NCI-H1092 (cell line): ENCODE measurements at regions not wholly inside any gene's neighbourhood (a gene's known extent, or its start where the extent isn't known, plus 50 kb on each side); places are given as distances from the start of the nearest gene placed in this dataset.
A peak's percentile ranks its signal among the peaks of the same experiment; 100 is the strongest.
"Not testable (repeated sequence)": the region's sequence is repeated elsewhere in the genome, so short reads cannot be mapped to it uniquely, and the experiment has no call there.

Experiments
- DNase-seq: peaks from one replicate; lab custom pipeline; 2025; lab: John Stamatoyannopoulos, UW

GRCh38 chr15:44817797-44818196, 81.5 kb downstream of the TRIM69 start:
- not testable (repeated sequence) for DNase-seq

GRCh38 chr15:44819331-44819987, 83.1 kb downstream of the TRIM69 start:
- DNase-seq = peak; percentile 72

GRCh38 chr15:44820535-44820934, 84.2 kb downstream of the TRIM69 start:
- DNase-seq = not testable (repeated sequence)

- not testable (repeated sequence) for DNase-seq
Measured at GRCh38 chr15:44820967-44821366, 84.6 kb downstream of the TRIM69 start.

GRCh38 chr15:44824277-44825145, 88.2 kb downstream of the TRIM69 start:
- not testable (repeated sequence) for DNase-seq

- DNase-seq = not testable (repeated sequence)
Measured at GRCh38 chr15:44826583-44826982, 90.3 kb downstream of the TRIM69 start.

GRCh38 chr15:44828229-44828914, 92.0 kb downstream of the TRIM69 start:
- not testable (repeated sequence) for DNase-seq

- not testable (repeated sequence) for DNase-seq
Measured at GRCh38 chr15:44829150-44829549, 92.8 kb downstream of the TRIM69 start.

- not testable (repeated sequence) for DNase-seq
Measured at GRCh38 chr15:44830692-44831408, 94.5 kb downstream of the TRIM69 start.

- DNase-seq = not testable (repeated sequence)
Measured at GRCh38 chr15:44831409-44831741, 95.0 kb downstream of the TRIM69 start.

- not testable (repeated sequence) for DNase-seq
Measured at GRCh38 chr15:44832133-44832532, 95.8 kb downstream of the TRIM69 start.

GRCh38 chr15:44833081-44833480, 96.8 kb downstream of the TRIM69 start:
- not testable (repeated sequence) for DNase-seq

- not testable (repeated sequence) for DNase-seq
Measured at GRCh38 chr15:44833761-44834160, 97.4 kb downstream of the TRIM69 start.

GRCh38 chr15:44835082-44835481, 98.8 kb downstream of the TRIM69 start:
- not testable (repeated sequence) for DNase-seq

- DNase-seq = no peak
Measured at GRCh38 chr15:44836094-44836493, 99.8 kb downstream of the TRIM69 start.

- not testable (repeated sequence) for DNase-seq
Measured at GRCh38 chr15:44838929-44839328, 102.6 kb downstream of the TRIM69 start.

GRCh38 chr15:44841762-44842161, 105.4 kb downstream of the TRIM69 start:
- not testable (repeated sequence) for DNase-seq

- DNase-seq = not testable (repeated sequence)
Measured at GRCh38 chr15:44842883-44843282, 106.6 kb downstream of the TRIM69 start.

- not testable (repeated sequence) for DNase-seq
Measured at GRCh38 chr15:44844936-44845335, 108.6 kb downstream of the TRIM69 start.

GRCh38 chr15:44846156-44846555, 109.8 kb downstream of the TRIM69 start:
- not testable (repeated sequence) for DNase-seq

- DNase-seq = not testable (repeated sequence)
Measured at GRCh38 chr15:44847555-44847954, 108.9 kb upstream of the TERB2 start.

GRCh38 chr15:44848859-44849258, 107.6 kb upstream of the TERB2 start:
- not testable (repeated sequence) for DNase-seq
